Neural progenitor cell (in vitro differentiated cells): ENCODE measurements at regions not wholly inside any gene's neighbourhood (a gene's known extent, or its start where the extent isn't known, plus 50 kb on each side); places are given as distances from the start of the nearest gene placed in this dataset.

Experiments used
- CTCF ChIP-seq: fragments of 200-600 bp; sonication (generic); IDR thresholded peaks from 2 replicates; pipeline ENCODE4 v1.5.1; 2017; ENCODE audit warnings: antibody characterized with exemption, mild to moderate bottlenecking
- EZH2 ChIP-seq: fragments of 200-600 bp; sonication (generic); IDR thresholded peaks from 2 replicates; pipeline ENCODE4 v1.6.1; 2017; ENCODE audit warnings: antibody characterized with exemption, mild to moderate bottlenecking, moderate library complexity
- EZH2phosphoT487 ChIP-seq: fragments of 200-600 bp; sonication (generic); IDR thresholded peaks from 2 replicates; pipeline ENCODE4 v1.6.1; 2017; ENCODE audit warnings: antibody characterized with exemption

- TF ChIP-seq CTCF, result no peak
- TF ChIP-seq EZH2, result no peak
- TF ChIP-seq EZH2phosphoT487, result no peak
These were observed 400.5 kb upstream of the SORCS1 start for GRCh38 chr10:107565014-107565413.
